ENCODE measurements at regions not wholly inside any gene's neighbourhood (a gene's known extent, or its start where the extent isn't known, plus 50 kb on each side); places are given as distances from the start of the nearest gene placed in this dataset.

DNA sequence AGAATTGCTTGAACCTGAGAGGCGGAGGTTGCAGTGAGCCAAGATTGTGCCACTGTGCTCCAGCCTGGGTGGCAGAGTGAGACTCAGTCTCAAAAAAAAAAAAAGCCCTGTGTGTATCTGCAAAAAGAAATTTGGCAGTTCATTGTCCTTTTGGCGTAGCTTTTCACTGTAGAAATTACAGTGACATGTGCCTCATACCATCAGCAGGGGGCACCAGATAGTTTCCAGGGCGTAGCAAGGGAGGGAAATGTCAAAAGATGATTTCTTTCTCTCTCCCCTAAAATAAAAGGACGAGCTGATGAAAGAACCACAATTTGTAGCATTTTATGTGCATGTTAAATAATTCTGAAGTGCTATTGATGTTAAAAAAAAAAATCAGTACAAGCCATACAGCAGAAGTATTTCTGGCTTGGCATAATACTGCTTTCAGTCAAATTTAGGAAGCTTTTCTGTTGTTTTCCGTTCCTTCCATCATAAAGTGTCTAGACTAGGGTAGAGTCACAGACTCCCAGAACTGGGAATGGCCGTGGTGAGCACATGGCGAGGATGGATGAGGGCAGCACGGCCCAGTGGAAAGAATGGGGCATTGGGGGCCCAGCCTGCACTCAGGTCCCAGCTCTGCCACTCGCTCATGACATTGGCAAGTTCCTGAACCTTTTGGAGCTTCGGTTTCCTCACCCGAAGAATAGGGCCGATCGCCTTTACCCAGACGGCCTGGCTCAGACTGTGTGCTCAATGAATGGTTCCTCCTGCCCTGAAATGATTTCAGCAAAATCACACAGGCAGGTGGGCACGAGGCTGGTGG, 59.8 kb upstream of the RPH3AL start:
- DNase-seq = peak; percentile 82

DNA sequence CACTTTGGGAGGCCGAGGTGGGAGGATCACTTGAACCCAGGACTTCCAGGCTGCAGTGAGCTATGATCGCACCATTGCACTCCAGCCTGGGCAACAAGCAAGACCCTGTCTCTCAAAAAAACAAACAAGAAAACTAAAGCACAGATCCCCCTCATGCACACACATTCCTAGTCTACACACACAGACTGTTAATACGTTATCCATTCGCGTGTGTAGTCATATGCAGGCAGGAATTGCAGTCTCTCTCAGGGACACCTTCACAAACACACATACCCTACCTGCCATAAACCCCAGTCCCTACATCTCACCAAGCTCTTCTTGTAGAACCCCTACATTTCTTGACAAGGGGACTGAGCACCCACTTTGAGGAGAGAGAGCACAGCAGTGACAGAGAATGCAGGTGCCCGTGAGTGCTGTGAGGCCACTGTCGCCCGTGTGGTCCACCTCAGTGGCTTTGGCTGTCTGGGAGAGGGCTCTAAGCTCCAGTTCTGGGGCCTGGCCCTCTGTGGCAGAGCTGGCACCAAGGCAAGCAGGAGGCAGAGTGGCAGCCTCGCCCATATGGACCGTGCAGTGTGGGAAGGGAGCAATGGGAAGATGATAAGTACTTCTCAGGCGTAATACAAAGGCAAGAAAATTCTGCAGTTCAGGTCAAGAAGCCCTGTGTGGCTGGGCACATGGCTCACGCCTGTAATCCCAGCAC, 59.0 kb upstream of the RPH3AL start:
- DNase-seq = no peak

DNA sequence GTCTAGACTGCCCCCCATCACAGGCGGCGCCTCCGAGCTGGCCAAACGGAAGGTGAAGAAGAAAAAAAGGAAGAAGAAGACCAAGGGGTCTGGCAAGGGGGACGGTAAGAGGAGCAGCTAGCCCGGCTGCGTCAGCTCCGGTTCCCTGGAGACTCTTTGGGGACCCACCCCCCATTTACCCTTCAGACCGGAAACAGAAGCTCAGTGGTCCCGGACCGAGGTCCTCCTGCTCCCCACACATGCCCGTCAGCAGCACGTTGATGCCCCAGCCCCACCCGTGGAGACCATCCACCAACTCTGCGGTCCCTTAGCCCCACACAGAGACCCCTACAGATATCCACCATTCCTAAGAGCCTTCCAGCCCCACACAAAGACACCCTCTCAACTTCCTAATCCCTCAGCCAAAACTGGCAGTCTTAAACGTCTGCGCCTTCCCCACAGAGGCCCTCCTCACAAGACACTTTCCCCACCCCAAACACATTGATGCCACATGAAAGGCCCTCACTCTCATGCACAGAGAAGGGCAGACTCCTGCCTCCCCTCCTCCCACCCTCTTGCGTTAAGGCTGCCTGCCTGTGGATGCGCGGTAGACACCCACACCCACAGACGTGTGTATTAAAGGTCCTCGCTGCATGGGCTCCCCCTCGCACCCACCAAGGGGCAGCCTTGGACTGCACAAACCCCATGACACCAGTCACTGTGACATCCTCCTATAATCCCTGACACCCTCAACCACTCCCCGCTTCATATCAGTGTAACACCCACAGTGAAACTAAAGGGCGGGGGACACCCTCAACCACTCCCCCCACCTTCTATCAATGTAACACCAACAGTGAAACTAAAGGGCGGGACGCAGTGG, 58.2 kb upstream of the RPH3AL start:
- peak; percentile 59 for DNase-seq

DNA sequence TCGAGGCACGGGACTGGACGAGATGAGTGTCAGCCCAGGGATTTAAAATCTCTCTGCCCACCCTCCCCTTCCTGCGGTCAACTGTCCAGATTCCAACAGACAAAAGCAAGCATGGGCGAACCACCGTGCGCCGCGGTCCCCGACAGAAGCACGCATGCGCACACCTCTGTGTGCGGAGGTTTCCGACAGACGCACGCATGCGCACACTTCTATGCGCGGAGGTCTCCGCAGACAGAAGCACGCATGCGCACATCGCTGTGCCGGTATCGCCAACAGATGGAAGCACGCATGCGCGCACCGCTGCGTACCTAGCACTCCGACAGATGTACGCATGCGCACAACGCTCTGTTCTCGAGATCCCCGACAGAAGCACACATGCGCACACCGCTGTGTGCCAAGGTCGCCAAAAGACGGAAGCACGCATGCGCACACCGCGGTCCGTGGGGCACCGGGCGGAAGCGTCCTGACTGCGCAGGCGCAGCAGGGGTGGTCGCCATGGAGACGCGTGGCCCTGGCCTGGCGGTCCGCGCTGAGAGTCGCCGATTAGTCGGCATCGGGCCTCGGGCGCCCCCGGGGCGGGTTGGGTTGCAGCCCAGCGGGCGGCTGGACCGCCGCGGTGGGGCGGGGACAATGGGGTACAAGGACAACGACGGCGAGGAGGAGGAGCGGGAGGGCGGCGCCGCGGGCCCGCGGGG, 57.4 kb upstream of the RPH3AL start:
- peak; percentile 100 for DNase-seq

DNA sequence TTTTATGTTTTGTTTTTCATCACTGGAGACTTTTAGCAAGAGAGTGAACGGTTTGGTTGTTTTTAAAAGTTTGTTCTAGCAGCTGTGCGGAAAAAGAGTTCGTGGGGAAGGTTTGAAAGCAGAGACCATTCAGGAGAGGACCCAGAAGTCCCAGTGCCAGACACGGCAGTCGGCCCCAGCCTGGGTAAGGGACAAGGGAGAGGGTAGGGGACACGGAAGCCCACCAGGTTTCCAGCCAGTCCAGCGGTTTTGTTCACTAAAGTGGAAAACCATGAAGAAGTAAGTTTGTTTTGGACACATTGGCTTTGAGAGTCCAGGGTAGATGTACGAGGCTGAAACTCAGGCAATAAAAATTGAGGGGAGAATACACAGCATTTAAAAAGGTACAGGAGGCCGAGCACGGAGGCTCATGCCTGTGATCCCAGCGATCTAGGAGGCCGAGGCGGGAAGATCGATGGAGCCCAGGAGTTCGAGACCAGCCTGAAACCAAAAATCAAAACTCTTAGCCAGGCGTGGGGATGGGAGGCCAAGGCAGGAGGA, 56.8 kb upstream of the RPH3AL start:
- no peak for DNase-seq

DNA sequence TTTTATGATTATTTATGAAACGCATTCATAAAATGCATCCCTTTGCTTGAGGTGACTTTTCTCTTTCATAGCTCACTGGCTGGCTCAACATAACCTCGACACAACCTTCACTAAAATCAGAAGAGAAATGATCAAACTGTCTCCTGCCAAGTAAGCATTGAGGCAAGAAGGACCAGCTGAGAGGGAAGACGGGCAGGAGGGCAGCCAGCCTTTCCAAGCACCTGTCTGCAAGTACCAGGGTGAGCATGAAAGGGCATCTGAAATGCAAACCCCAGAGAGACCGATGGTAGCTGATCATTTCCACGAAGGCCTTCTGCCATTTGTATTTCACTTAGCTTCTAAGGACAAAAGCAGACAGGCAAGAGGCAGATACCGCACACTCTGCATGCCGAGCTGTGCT, 52.1 kb upstream of the RPH3AL start:
- no peak for DNase-seq
